Tibial nerve (tissue), 4 donors: ENCODE measurements at regions not wholly inside any gene's neighbourhood (a gene's known extent, or its start where the extent isn't known, plus 50 kb on each side); places are given as distances from the start of the nearest gene placed in this dataset.

Experiments used
- EP300 ChIP-seq, 2 donors: sonication (generic); formaldehyde crosslinking; IDR thresholded peaks; one replicate each; pipeline ENCODE4 v1.6.1; 2017; ENCODE audit warnings: antibody characterized with exemption in 2 of 2, mild to moderate bottlenecking in 1 of 2
- POLR2A ChIP-seq, 2 donors: fragments of 450-650 bp; IDR thresholded peaks; one replicate each; pipeline ENCODE4 v1.6.1; 2017; ENCODE audit warnings: antibody characterized with exemption in 2 of 2, mild to moderate bottlenecking in 2 of 2, moderate library complexity in 2 of 2
- TF ChIP-seq, protein P1 (sequence below), 5 experiments: fragments of 200-600 bp in 3 of 5; fragments of 450-650 bp in 2 of 5; sonication (generic) in 3 of 5; IDR thresholded peaks; one replicate each; pipeline ENCODE4 v1.5.1; 2016 to 2019; ENCODE audit warnings: antibody characterized with exemption in 5 of 5, mild to moderate bottlenecking in 3 of 5, moderate library complexity in 2 of 5

DNA sequence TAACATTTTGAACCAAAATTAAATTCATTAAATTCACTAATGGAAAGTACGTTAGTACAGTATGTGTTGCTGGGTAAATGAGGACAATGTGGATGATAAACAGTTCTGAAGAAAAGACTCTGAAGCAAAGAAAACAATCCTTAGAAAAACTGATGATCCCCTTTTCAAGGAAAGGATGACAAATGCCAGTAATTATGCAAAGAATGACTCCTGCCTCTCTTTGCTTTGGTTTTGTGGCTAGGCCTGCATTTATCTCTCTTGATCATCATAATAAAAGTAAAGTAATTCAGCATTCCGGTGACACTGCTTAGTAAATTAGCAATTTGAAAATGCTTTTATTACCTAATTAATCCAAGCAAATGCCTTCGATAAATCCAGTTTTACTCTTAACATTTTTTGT lies 652.2 kb upstream of the DIPK2B start:
- TF ChIP-seq, protein P1, sequence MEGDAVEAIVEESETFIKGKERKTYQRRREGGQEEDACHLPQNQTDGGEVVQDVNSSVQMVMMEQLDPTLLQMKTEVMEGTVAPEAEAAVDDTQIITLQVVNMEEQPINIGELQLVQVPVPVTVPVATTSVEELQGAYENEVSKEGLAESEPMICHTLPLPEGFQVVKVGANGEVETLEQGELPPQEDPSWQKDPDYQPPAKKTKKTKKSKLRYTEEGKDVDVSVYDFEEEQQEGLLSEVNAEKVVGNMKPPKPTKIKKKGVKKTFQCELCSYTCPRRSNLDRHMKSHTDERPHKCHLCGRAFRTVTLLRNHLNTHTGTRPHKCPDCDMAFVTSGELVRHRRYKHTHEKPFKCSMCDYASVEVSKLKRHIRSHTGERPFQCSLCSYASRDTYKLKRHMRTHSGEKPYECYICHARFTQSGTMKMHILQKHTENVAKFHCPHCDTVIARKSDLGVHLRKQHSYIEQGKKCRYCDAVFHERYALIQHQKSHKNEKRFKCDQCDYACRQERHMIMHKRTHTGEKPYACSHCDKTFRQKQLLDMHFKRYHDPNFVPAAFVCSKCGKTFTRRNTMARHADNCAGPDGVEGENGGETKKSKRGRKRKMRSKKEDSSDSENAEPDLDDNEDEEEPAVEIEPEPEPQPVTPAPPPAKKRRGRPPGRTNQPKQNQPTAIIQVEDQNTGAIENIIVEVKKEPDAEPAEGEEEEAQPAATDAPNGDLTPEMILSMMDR (IDR thresholded peaks at IDR 0.05): no peak
- TF ChIP-seq POLR2A (IDR thresholded peaks at IDR 0.05) (no peak), EP300 (IDR thresholded peaks at IDR 0.05) (no peak)
